ENCODE measurements at regions not wholly inside any gene's neighbourhood (a gene's known extent, or its start where the extent isn't known, plus 50 kb on each side); places are given as distances from the start of the nearest gene placed in this dataset.

- no peak for DNase-seq (ENCODE audit: low spot score)
Measured at GRCh38 chr4:43345323-43345925, 452.9 kb downstream of the GRXCR1 start.

GRCh38 chr4:43348591-43348990 is 456.1 kb downstream of the GRXCR1 start:
- no peak for DNase-seq (ENCODE audit: low spot score)

GRCh38 chr4:43351970-43352806 is 459.7 kb downstream of the GRXCR1 start:
- DNase-seq (ENCODE audit: low spot score) = peak; percentile 9

GRCh38 chr4:43352859-43353258 is 460.3 kb downstream of the GRXCR1 start:
- DNase-seq (ENCODE audit: low spot score) = no peak

GRCh38 chr4:43353552-43353951 is 461.0 kb downstream of the GRXCR1 start:
- no peak for DNase-seq (ENCODE audit: low spot score)

- no peak for DNase-seq (ENCODE audit: low spot score)
Measured at GRCh38 chr4:43356786-43357185, 464.3 kb downstream of the GRXCR1 start.

GRCh38 chr4:43357252-43357974 is 464.9 kb downstream of the GRXCR1 start:
- no peak for DNase-seq (ENCODE audit: low spot score)

GRCh38 chr4:43360296-43360695 is 467.8 kb downstream of the GRXCR1 start:
- DNase-seq (ENCODE audit: low spot score) = no peak

GRCh38 chr4:43362875-43363636 is 470.5 kb downstream of the GRXCR1 start:
- no peak for DNase-seq (ENCODE audit: low spot score)

- no peak for DNase-seq (ENCODE audit: low spot score)
Measured at GRCh38 chr4:43369036-43369594, 476.6 kb downstream of the GRXCR1 start.

GRCh38 chr4:43373201-43373600 is 480.7 kb downstream of the GRXCR1 start:
- DNase-seq (ENCODE audit: low spot score) = no peak

GRCh38 chr4:43374216-43374751 is 481.8 kb downstream of the GRXCR1 start:
- no peak for DNase-seq (ENCODE audit: low spot score)

GRCh38 chr4:43379016-43379415 is 486.5 kb downstream of the GRXCR1 start:
- no peak for DNase-seq (ENCODE audit: low spot score)

GRCh38 chr4:43380093-43380492 is 487.6 kb downstream of the GRXCR1 start:
- DNase-seq (ENCODE audit: low spot score) = no peak

- no peak for DNase-seq (ENCODE audit: low spot score)
Measured at GRCh38 chr4:43391069-43391468, 498.6 kb downstream of the GRXCR1 start.

- DNase-seq (ENCODE audit: low spot score) = no peak
Measured at GRCh38 chr4:43394976-43395375, 502.5 kb downstream of the GRXCR1 start.

GRCh38 chr4:43399726-43400125 is 507.2 kb downstream of the GRXCR1 start:
- no peak for DNase-seq (ENCODE audit: low spot score)

- DNase-seq (ENCODE audit: low spot score) = no peak
Measured at GRCh38 chr4:43402393-43402792, 509.9 kb downstream of the GRXCR1 start.

- no peak for DNase-seq (ENCODE audit: low spot score)
Measured at GRCh38 chr4:43410636-43411035, 518.1 kb downstream of the GRXCR1 start.

GRCh38 chr4:43411226-43411625 is 518.7 kb downstream of the GRXCR1 start:
- DNase-seq (ENCODE audit: low spot score) = no peak

GRCh38 chr4:43423276-43423675 is 530.8 kb downstream of the GRXCR1 start:
- DNase-seq (ENCODE audit: low spot score) = no peak

- DNase-seq (ENCODE audit: low spot score) = no peak
Measured at GRCh38 chr4:43425206-43425605, 532.7 kb downstream of the GRXCR1 start.

Measured in kidney tubule cell (primary cell).